ENCODE measurements at regions not wholly inside any gene's neighbourhood (a gene's known extent, or its start where the extent isn't known, plus 50 kb on each side); places are given as distances from the start of the nearest gene placed in this dataset.

DNA sequence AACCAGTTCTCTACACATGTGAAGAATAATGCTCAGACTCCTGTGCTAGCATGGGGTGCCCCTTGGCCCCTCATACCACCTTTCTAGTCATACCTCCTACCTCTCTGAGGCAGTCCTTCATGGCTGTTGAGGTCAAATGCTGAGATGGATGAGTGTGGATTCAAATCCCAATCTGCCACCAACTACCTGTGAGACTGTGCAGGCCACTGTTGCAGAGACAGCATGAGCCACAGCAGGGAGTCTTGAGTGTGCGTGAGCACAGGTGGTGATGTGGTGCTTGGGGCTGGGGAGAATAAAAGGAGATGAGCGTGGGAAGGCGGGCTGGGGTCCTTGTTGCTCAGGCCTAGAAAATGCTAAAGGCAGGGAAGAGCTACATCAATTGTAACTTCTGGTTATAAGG is 218.0 kb upstream of the E2F8 start:
- no peak for TF ChIP-seq CTCF (IDR thresholded peaks at IDR 0.05; ENCODE audit: low read depth, low read length, missing control alignments)
- no peak for DNase-seq (ENCODE audit: low read depth)
- no peak overlapping the region for H3K4me3 ChIP-seq (ENCODE audit: low read depth, low read length)

DNA sequence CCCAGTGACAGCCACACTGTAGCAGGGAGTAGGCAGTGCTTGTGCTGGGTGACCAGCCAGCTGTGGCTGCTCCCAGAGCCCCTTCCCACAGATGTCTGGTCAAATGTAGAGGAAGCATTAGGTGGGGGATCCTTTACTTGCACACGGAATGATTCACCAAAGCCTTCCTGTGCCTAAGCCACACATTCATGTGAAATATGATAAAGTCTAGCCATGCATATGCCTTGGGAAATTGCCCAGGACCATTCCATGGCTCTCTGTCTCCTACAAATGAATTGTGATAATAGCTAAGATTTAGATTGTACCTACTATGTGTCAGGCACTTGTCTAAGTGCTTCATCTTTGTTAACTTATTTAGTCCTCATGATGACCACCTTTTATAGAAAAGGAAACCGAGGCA is 217.5 kb upstream of the E2F8 start:
- H3K4me3 ChIP-seq (ENCODE audit: low read depth, low read length), result no peak overlapping the region
- DNase-seq (ENCODE audit: low read depth), result no peak
- no peak for TF ChIP-seq CTCF (IDR thresholded peaks at IDR 0.05; ENCODE audit: low read depth, low read length, missing control alignments)

GRCh38 chr11:19455731-19456130 is 215.0 kb upstream of the E2F8 start:
- TF ChIP-seq CTCF (IDR thresholded peaks at IDR 0.05; ENCODE audit: low read depth, low read length, missing control alignments), result no peak
- DNase-seq (ENCODE audit: low read depth), result no peak
- H3K4me3 ChIP-seq (ENCODE audit: low read depth, low read length), result no peak overlapping the region

GRCh38 chr11:19453651-19454257 is 213.0 kb upstream of the E2F8 start:
- DNase-seq (ENCODE audit: low read depth), result no peak
- no peak for TF ChIP-seq CTCF (IDR thresholded peaks at IDR 0.05; ENCODE audit: low read depth, low read length, missing control alignments)
- H3K4me3 ChIP-seq (ENCODE audit: low read depth, low read length), result no peak overlapping the region

DNA sequence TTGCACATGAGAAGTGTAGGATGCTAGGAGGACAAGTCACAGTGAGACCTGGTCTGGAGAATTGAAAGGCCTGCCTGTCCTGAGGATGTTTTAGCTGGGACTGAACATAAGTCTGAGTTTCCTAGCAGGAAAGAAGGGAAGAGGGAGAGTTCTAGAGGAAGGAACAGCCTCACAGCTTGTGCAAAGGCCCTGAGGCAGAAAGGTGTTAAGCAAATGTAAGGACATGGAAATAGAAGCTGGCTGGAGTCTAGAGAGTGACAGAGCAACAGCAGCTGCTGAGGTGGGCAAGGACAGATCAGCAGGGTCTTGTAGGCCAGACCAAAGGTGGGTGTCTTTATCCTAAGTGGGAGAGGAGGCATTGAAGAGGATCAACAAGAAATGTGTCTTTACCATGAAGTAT is 210.9 kb upstream of the E2F8 start:
- H3K4me3 ChIP-seq (ENCODE audit: low read depth, low read length), result no peak overlapping the region
- no peak for DNase-seq (ENCODE audit: low read depth)
- TF ChIP-seq CTCF (IDR thresholded peaks at IDR 0.05; ENCODE audit: low read depth, low read length, missing control alignments), result no peak

DNA sequence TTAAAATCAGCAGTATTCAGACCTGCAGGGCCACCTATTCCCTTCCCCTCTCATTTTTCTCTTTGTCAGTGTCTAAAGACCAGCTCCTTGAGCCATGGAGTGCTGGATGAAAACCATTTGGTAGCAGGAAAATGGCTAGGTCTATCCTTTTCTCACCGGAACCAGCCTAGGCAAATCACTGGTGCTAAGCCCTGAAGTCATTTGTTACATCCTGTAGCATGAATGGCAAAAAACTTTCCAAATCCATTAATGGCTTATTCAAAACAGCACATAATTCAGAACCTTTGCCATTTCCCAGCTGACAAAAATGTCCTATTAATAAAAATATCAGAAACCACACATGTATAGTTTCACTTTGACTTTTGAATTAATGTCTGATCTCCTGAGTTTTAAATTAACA is 209.5 kb upstream of the E2F8 start:
- TF ChIP-seq CTCF (IDR thresholded peaks at IDR 0.05; ENCODE audit: low read depth, low read length, missing control alignments), result no peak
- no peak for DNase-seq (ENCODE audit: low read depth)
- no peak overlapping the region for H3K4me3 ChIP-seq (ENCODE audit: low read depth, low read length)

- H3K4me3 ChIP-seq (ENCODE audit: low read depth, low read length), result no peak overlapping the region
- DNase-seq (ENCODE audit: low read depth), result no peak
- TF ChIP-seq CTCF (IDR thresholded peaks at IDR 0.05; ENCODE audit: low read depth, low read length, missing control alignments), result no peak
These were observed 207.9 kb upstream of the E2F8 start for GRCh38 chr11:19448651-19449050.

Measured in GM12864 (cell line).